ENCODE measurements at regions not wholly inside any gene's neighbourhood (a gene's known extent, or its start where the extent isn't known, plus 50 kb on each side); places are given as distances from the start of the nearest gene placed in this dataset.
"Not testable (repeated sequence)": the region's sequence is repeated elsewhere in the genome, so short reads cannot be mapped to it uniquely, and the experiment has no call there.

- Histone ChIP-seq H3K36me3 (ENCODE audit: control insufficient read depth, insufficient read depth, low read length) (no peaks in the 10 kb centered on the region), H3K27me3 (ENCODE audit: control insufficient read depth, insufficient read depth, low read length) (no peaks in the 10 kb centered on the region), H3K4me3 (ENCODE audit: low read depth, low read length) (no peak overlapping the region)
- DNase-seq (ENCODE audit: low read depth) (no peak), FAIRE-seq (no peak)
- TF ChIP-seq CTCF (IDR thresholded peaks at IDR 0.05; ENCODE audit: insufficient read depth, low read length, severe bottlenecking) = no peak
These were observed 142.2 kb upstream of the RFLNA start for GRCh38 chr12:124152731-124153130.

GRCh38 chr12:124153392-124153791, 141.5 kb upstream of the RFLNA start:
- DNase-seq (ENCODE audit: low read depth) (no peak), FAIRE-seq (no peak)
- Histone ChIP-seq H3K36me3 (ENCODE audit: control insufficient read depth, insufficient read depth, low read length) (no peaks in the 10 kb centered on the region), H3K27me3 (ENCODE audit: control insufficient read depth, insufficient read depth, low read length) (no peaks in the 10 kb centered on the region), H3K4me3 (ENCODE audit: low read depth, low read length) (no peak overlapping the region)
- no peak for TF ChIP-seq CTCF (IDR thresholded peaks at IDR 0.05; ENCODE audit: insufficient read depth, low read length, severe bottlenecking)

- H3K27me3 ChIP-seq (ENCODE audit: control insufficient read depth, insufficient read depth, low read length) = no peaks in the 10 kb centered on the region
- no peak for DNase-seq (ENCODE audit: low read depth)
- H3K4me3 ChIP-seq (ENCODE audit: low read depth, low read length) = no peak overlapping the region
- no peaks in the 10 kb centered on the region for H3K36me3 ChIP-seq (ENCODE audit: control insufficient read depth, insufficient read depth, low read length)
- FAIRE-seq = no peak
- TF ChIP-seq CTCF (IDR thresholded peaks at IDR 0.05; ENCODE audit: insufficient read depth, low read length, severe bottlenecking) = no peak
These were observed 137.5 kb upstream of the RFLNA start for GRCh38 chr12:124157406-124157805.

GRCh38 chr12:124159655-124160054, 135.2 kb upstream of the RFLNA start:
- no peak for TF ChIP-seq CTCF (IDR thresholded peaks at IDR 0.05; ENCODE audit: insufficient read depth, low read length, severe bottlenecking)
- Histone ChIP-seq H3K4me3 (ENCODE audit: low read depth, low read length) (no peak overlapping the region), H3K27me3 (ENCODE audit: control insufficient read depth, insufficient read depth, low read length) (no peaks in the 10 kb centered on the region), H3K36me3 (ENCODE audit: control insufficient read depth, insufficient read depth, low read length) (no peaks in the 10 kb centered on the region)
- DNase-seq (ENCODE audit: low read depth) (no peak), FAIRE-seq (no peak)

- Histone ChIP-seq H3K36me3 (ENCODE audit: control insufficient read depth, insufficient read depth, low read length) (no peaks in the 10 kb centered on the region), H3K27me3 (ENCODE audit: control insufficient read depth, insufficient read depth, low read length) (no peaks in the 10 kb centered on the region), H3K4me3 (ENCODE audit: low read depth, low read length) (no peak overlapping the region)
- DNase-seq (ENCODE audit: low read depth) (no peak), FAIRE-seq (no peak)
- no peak for TF ChIP-seq CTCF (IDR thresholded peaks at IDR 0.05; ENCODE audit: insufficient read depth, low read length, severe bottlenecking)
These were observed 134.7 kb upstream of the RFLNA start for GRCh38 chr12:124160097-124160756.

- H3K4me3 ChIP-seq (ENCODE audit: low read depth, low read length); H3K27me3 ChIP-seq (ENCODE audit: control insufficient read depth, insufficient read depth, low read length); DNase-seq (ENCODE audit: low read depth); FAIRE-seq; H3K36me3 ChIP-seq (ENCODE audit: control insufficient read depth, insufficient read depth, low read length): not testable (repeated sequence)
These were observed 133.5 kb upstream of the RFLNA start for GRCh38 chr12:124161402-124161801.

All from bronchial epithelial cell (primary cell).